Progenitor cell of endocrine pancreas (in vitro differentiated cells): ENCODE measurements at regions not wholly inside any gene's neighbourhood (a gene's known extent, or its start where the extent isn't known, plus 50 kb on each side); places are given as distances from the start of the nearest gene placed in this dataset.

Experiments used
- DNase-seq: peaks from one replicate; pipeline ENCODE4 v3.0.0; 2021; ENCODE audit warnings: low spot score; ENCODE audit not compliant: unreplicated experiment
- H3K27ac Mint-ChIP-seq: 2 replicates; pipeline ENCODE4 v1.8.0; 2021; ENCODE audit warnings: mild to moderate bottlenecking, moderate library complexity, mixed read lengths
- H3K27me3 Mint-ChIP-seq: 2 replicates; pipeline ENCODE4 v1.8.0; 2021; ENCODE audit warnings: mixed read lengths
- H3K36me3 Mint-ChIP-seq: 2 replicates; pipeline ENCODE4 v1.8.0; 2022; ENCODE audit warnings: mixed read lengths; ENCODE audit not compliant: insufficient read depth
- H3K4me1 Mint-ChIP-seq: 2 replicates; pipeline ENCODE4 v1.8.0; 2021; ENCODE audit warnings: low read depth, mixed read lengths
- H3K4me3 Mint-ChIP-seq: 2 replicates; pipeline ENCODE4 v1.8.0; 2021; ENCODE audit warnings: low read depth, mild to moderate bottlenecking, moderate library complexity, mixed read lengths
- H3K9me3 Mint-ChIP-seq: 2 replicates; pipeline ENCODE4 v1.8.0; 2021; ENCODE audit warnings: low read depth, mixed read lengths
- CTCF ChIP-seq: fragments of 200-600 bp; sonication (generic); IDR thresholded peaks from one replicate; pipeline ENCODE4 v1.5.0; 2021; ENCODE audit warnings: antibody characterized with exemption, mild to moderate bottlenecking; ENCODE audit not compliant: unreplicated experiment

GRCh38 chr10:130961506-130962239, 349.8 kb downstream of the TCERG1L start:
- no peak for TF ChIP-seq CTCF
- Mint-ChIP-seq H3K4me3 (no peak overlapping the region), H3K27me3 (peaks cover 9% of the 10 kb centered on the region), H3K27ac (no peak overlapping the region), H3K36me3 (no peaks in the 10 kb centered on the region), H3K4me1 (no peaks in the 10 kb centered on the region), H3K9me3 (no peaks in the 10 kb centered on the region)
- DNase-seq: no peak

GRCh38 chr10:130962240-130963051, 349.1 kb downstream of the TCERG1L start:
- Mint-ChIP-seq H3K27me3 (peaks cover 16% of the 10 kb centered on the region), H3K27ac (no peak overlapping the region), H3K4me1 (no peaks in the 10 kb centered on the region), H3K36me3 (no peaks in the 10 kb centered on the region), H3K4me3 (no peak overlapping the region), H3K9me3 (no peaks in the 10 kb centered on the region)
- no peak for DNase-seq
- no peak for TF ChIP-seq CTCF

DNA sequence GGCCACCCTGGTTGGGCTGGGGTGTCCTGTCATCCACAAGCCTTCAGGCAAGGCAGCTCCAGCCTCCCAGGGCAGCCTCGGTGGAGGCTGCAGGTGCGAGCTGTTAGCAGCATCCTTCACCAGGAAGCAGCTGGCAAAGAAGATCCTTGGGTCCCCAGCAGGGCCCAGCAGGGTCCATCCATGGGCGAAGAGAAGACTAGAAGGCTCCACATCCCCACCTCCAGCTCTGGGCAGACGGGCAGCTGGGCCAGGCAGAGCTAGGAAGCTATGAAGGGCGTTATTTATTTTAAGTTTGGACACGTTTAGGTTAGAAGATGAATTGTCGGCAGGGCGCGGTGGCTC, 348.5 kb downstream of the TCERG1L start:
- Mint-ChIP-seq H3K27me3 (peaks cover 18% of the 10 kb centered on the region), H3K36me3 (no peaks in the 10 kb centered on the region), H3K4me1 (no peaks in the 10 kb centered on the region), H3K4me3 (no peak overlapping the region), H3K9me3 (no peaks in the 10 kb centered on the region), H3K27ac (no peak overlapping the region)
- DNase-seq: no peak
- no peak for TF ChIP-seq CTCF

GRCh38 chr10:130963786-130964522, 347.6 kb downstream of the TCERG1L start:
- no peaks in the 10 kb centered on the region for H3K4me1 Mint-ChIP-seq
- no peaks in the 10 kb centered on the region for H3K9me3 Mint-ChIP-seq
- no peak for TF ChIP-seq CTCF
- no peaks in the 10 kb centered on the region for H3K36me3 Mint-ChIP-seq
- DNase-seq: no peak
- peaks cover 20% of the 10 kb centered on the region for H3K27me3 Mint-ChIP-seq
- H3K27ac Mint-ChIP-seq: no peak overlapping the region
- no peak overlapping the region for H3K4me3 Mint-ChIP-seq

DNA sequence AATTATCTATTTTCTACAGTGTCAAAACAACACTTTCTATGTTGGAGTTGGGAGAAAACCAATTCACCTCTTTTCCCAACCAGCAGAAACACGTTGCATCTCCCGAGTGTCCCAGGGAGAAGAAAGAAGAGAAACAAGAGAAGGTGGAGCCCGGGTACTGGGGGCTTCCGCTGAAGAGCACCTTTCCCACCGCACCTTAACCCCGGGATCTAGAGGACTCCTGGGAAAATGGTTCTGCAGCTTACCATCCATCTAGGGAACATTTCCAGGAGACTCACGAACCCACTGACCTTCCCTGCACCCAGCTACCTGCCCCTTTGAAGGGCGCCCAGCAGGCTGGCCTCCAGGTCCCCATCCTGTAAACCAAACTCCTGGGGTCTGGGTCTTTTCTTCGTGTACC, 346.8 kb downstream of the TCERG1L start:
- peaks cover 14% of the 10 kb centered on the region for H3K27me3 Mint-ChIP-seq
- H3K9me3 Mint-ChIP-seq: no peaks in the 10 kb centered on the region
- no peaks in the 10 kb centered on the region for H3K36me3 Mint-ChIP-seq

More for the DNA sequence above, 346.8 kb downstream of the TCERG1L start:
- DNase-seq: no peak
- TF ChIP-seq CTCF: no peak
- Mint-ChIP-seq H3K4me1 (no peaks in the 10 kb centered on the region), H3K4me3 (no peak overlapping the region), H3K27ac (no peak overlapping the region)
